ENCODE measurements at regions not wholly inside any gene's neighbourhood (a gene's known extent, or its start where the extent isn't known, plus 50 kb on each side); places are given as distances from the start of the nearest gene placed in this dataset.
"Not testable (repeated sequence)": the region's sequence is repeated elsewhere in the genome, so short reads cannot be mapped to it uniquely, and the experiment has no call there.

DNA sequence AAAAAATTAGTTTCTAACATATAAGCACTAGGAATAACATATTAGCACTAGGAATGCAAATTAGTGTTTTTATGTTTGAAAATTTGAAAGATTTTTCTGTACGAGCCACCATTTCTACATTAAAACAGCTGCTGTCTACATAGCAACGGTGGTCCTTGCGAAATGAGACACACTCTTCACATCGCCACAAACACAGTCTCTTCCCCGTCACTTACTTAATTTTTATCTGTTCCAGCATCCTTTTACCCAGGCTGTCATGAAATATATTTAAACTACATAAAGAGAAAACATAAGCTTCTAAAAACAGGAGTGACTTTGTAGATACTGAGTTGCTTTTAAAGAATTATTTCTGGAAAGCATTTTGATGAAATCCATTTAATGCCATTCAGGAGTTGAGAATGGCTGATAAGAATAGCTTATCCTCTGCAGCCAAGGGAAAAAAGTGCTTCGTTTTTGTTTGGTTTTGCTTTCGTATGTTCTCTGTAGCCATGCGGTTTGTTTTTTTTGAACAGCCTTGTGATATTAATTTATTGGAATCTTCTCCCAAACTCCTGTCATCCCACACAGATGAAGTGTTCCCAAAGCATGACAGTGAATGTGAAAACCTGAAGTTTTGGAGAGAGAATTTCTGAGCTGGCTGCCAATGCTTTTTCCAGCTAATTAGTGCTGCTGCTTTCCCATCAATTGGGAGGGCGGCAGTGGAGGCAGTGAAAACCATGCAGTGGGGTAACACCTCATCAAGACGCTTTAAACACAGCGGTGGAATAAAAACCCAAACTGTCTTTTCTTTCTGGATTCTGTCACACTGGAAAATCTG lies 603.7 kb upstream of the ADARB2 start:
- DNase-seq (ENCODE audit: low read depth), result no peak

- DNase-seq (ENCODE audit: low read depth), result no peak
These were observed 598.3 kb upstream of the ADARB2 start for GRCh38 chr10:2335626-2336025.

- no peak for DNase-seq (ENCODE audit: low read depth)
These were observed 597.2 kb upstream of the ADARB2 start for GRCh38 chr10:2334575-2334974.

DNA sequence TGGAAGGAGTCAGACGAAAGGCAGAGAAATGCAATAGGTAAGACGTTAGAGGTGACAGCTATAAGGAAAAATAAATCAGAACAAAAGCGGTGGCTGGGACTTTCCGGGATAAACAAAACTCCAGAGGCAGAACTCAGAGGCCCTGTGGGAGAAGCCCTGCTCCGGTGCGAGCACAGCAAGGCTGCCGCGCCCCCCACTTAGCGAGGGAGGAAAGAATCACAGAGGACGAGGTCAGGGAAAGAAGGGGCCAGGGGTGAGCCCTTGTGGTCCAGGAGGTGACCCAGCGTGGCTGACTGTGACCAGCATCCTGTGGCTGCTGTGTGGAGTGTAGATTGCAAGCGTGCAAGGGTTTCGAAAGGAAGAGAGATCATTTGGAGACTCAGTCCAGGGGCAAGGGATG lies 591.8 kb upstream of the ADARB2 start:
- no peak for DNase-seq (ENCODE audit: low read depth)

GRCh38 chr10:2326411-2326810 lies 589.1 kb upstream of the ADARB2 start:
- no peak for DNase-seq (ENCODE audit: low read depth)

DNA sequence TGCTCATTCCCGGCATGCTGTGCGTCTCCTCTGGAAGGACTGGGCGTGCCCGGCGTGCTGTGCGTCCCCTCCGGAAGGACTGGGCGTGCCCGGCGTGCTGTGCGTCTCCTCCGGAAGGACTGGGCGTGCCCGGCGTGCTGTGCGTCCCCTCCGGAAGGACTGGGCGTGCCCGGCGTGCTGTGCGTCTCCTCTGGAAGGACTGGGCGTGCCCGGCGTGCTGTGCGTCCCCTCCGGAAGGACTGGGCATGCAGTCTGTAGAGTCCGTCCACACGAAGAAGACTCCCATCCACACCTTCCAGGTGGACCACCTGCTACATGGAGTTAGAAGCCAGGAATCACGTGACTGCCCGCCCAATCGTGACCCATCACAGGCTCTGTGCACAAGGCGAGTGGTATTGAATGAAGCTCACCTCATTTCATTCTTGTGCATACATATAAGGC lies 577.7 kb upstream of the ADARB2 start:
- not testable (repeated sequence) for DNase-seq (ENCODE audit: low read depth)

DNA sequence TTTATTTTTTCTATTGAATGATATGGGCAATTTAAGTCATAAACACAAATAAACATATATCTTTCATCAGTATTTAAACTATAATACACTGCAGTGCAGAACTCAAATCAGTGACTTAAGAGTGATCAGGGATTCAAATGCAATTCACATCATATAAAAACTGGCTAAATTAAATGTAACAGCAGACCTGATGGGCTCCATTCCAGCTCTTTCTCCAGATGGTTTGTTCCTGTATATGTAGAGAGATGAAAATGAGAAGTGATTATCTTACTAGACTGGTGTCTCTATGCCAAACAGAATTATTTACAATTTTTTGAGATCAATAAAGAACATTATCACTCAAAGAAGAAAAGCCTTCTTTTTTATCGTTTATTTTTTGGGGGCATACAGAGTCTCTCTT lies 568.8 kb upstream of the ADARB2 start:
- DNase-seq (ENCODE audit: low read depth), result no peak

GRCh38 chr10:2303169-2303568 lies 565.8 kb upstream of the ADARB2 start:
- DNase-seq (ENCODE audit: low read depth), result no peak

DNA sequence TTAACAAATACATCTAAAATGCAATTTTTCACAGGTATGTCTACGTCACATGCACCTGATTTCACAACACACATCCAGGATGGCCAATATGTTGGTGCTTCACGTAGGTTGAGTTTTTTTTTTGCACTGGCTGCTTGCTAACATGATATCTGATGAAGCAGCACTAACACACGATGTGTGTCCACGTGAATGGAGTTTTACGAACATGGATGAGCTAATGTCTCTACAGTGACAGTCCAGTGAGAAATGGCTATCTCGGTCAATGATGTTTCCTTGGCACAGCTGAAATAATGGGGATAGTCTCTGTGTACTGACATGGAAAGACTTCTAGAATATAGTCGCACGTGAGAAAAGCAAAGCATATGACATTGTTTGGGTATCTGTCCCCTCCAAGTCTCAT lies 563.9 kb upstream of the ADARB2 start:
- no peak for DNase-seq (ENCODE audit: low read depth)

GRCh38 chr10:2300231-2300630 lies 562.9 kb upstream of the ADARB2 start:
- no peak for DNase-seq (ENCODE audit: low read depth)

DNA sequence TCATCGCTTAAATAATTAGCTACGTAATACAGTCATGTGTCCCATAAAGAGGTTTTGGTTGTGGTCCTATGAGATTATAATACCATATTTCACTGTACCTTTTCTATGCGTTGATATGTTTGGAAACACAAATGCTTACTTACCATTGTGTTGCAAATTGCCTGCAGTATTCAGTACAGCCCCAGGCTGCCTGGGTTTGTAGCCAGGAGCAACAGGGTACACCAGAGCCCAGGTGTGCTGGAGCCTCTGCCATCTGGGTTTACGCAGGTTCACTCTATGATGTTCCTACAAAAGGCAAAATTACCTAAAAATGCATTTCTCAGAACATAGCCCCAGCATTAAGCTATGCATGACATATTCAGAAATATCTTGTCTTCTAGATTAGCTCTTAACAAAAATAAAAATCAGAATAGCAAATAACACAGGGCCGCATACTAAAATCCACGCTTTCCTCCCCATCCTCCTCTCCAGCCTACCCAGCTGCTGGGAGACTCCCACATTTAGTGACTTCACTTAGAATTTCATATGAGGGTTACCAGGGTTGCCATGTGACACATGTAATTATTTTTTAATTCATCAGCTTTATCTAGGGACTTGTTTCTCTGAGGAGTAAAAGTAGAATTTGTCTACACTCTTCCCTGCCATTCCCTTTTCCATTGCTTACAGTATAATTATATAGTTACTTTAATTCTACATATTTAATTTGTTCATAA lies 559.0 kb upstream of the ADARB2 start:
- DNase-seq (ENCODE audit: low read depth), result no peak

DNA sequence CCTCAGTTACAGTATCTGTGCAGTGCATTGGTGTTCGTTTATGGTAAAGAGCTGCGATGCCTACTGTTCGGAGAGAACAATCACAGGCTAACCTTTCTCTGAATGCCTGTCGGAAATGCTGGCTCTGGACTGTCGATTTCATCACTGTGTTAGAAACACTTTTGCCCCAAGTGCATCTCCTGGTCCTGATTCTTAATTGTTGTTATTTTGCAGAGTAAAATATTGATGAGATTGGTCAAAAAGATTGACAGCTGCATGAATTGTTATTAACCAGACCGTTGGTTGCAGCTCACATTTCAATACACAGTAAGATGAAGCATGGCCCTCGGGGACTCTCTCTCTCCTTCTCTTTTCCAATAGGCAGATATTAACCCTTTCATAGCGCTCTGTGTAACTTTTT lies 557.4 kb upstream of the ADARB2 start:
- DNase-seq (ENCODE audit: low read depth), result no peak

- no peak for DNase-seq (ENCODE audit: low read depth)
These were observed 546.7 kb upstream of the ADARB2 start for GRCh38 chr10:2284071-2284470.

- DNase-seq (ENCODE audit: low read depth), result no peak
These were observed 544.9 kb upstream of the ADARB2 start for GRCh38 chr10:2282202-2282601.

DNA sequence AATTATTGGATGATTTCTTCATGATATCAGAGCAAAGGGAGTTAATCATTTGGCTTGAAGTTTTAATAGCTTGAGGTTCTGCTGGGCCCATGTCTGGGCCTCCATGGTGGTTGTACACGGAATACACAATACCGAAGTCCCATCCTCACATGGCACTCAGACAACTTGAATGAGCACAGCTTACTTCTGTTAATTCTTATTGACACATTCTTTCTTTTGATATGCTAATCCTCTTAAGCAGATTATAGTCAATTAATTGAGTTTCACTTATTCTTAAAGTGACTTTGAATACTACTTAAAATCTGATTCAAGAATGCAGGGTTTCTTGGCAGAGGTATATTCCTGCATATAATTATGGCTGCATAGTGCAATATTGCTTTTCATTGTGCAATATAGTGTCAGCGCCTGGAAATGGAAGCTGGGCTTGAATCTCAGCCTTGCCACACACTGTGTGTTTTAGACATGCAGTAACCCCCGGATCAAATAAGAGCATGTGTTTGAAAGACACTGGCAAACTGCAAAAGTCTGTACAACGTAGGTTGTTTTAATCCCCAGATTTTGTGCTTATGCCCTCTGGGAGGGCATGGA lies 543.5 kb upstream of the ADARB2 start:
- DNase-seq (ENCODE audit: low read depth), result no peak

DNA sequence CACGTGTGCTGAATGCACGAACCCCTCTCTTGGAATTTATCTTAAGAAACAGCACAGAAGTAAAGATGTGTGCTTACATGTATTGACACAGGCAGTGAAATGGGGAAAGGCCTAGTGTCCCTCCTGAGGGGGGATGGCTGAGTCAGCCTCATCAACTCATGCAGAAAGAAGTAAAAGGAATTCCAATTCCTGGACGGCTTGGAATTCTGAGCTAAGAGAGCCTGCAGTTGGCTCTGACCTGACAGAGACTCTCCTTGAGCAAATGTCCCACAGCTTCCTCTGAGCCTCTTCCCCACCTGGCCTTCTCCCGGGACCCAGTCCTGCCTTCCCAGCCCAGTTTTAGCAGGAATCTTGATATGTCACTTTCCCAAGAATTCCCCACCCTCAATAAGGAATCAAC lies 542.4 kb upstream of the ADARB2 start:
- no peak for DNase-seq (ENCODE audit: low read depth)

- DNase-seq (ENCODE audit: low read depth), result no peak
These were observed 541.0 kb upstream of the ADARB2 start for GRCh38 chr10:2278363-2278762.

GRCh38 chr10:2263561-2263960 lies 526.2 kb upstream of the ADARB2 start:
- no peak for DNase-seq (ENCODE audit: low read depth)

DNA sequence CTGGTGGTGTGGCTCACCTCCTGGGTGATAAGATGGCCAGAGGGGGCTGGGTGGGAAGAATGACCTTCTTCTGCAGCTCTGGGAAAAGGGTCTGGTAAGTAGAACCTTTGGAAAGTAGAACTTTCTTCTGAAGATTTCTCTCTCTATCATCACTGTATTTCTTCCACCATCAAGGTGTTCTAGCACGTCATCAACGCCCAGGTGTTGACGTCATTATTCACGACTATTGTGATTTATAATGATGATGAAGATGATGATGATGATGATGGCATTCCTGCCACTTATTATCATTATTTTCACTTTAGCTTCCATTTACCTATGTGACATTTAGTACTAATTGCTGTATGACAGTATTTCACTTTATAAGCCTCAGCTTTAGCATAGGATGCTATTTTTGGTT lies 525.6 kb upstream of the ADARB2 start:
- no peak for DNase-seq (ENCODE audit: low read depth)

DNA sequence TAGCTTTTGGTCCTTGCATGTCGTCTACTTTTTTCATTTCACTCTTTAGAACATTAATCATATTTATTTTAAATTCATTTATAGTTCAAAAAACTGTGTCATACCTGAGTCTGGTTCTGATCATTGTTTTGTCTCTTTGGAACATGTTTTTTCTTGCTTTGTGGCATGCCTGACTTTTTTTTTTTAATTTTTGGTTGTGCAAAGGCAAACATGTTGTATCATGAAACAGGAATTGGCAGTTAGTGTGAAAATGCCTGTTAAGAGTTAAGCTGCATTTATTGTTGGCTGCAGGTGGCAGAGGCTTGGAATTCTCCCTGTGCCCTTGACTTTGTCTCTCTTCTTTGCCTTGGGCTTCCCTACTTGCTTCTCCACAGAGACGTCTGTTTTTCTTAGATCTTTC lies 525.0 kb upstream of the ADARB2 start:
- DNase-seq (ENCODE audit: low read depth), result no peak

GRCh38 chr10:2256241-2256640 lies 518.9 kb upstream of the ADARB2 start:
- no peak for DNase-seq (ENCODE audit: low read depth)

- DNase-seq (ENCODE audit: low read depth), result no peak
These were observed 514.8 kb upstream of the ADARB2 start for GRCh38 chr10:2252096-2252495.

DNA sequence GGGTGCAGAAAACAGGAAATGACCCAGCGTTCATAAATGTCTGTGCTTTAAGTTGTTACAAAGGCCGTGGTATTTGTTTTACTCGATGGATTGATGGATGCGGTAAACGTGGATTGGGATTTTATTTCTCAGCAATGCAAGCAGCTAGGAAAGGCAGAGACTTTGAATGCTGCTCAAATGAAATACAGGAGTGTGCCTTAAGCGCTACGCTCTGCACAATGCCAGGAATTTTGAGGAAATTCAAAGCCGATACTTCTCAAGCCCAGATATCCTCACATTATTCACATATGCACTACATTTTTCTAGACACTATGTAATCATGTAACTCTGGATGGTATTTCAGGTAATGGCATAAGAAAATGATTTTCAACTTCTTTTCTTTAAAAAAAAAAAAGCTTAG lies 514.3 kb upstream of the ADARB2 start:
- DNase-seq (ENCODE audit: low read depth), result no peak

Measured in EH (cell line).